Motor neuron (in vitro differentiated cells): ENCODE measurements at regions not wholly inside any gene's neighbourhood (a gene's known extent, or its start where the extent isn't known, plus 50 kb on each side); places are given as distances from the start of the nearest gene placed in this dataset.
"Not testable (repeated sequence)": the region's sequence is repeated elsewhere in the genome, so short reads cannot be mapped to it uniquely, and the experiment has no call there.

Experiments
- ATAC-seq, 8 experiments: fragments of 200-7000 bp; cut with Tn5 transposase; replicated peaks in 6 of 8; 2 replicates each; pipeline ENCODE4 v1.8.0; 2021; ENCODE audit warnings: mild to moderate bottlenecking in 8 of 8, moderate library complexity in 8 of 8
- H3K27ac ChIP-seq, 2 donors: fragments of 250-450 bp; sonication (Bioruptor Pico); 2 replicates each; pipeline ENCODE4 v1.9.0; 2021; ENCODE audit warnings: antibody characterized with exemption in 2 of 2, mild to moderate bottlenecking in 2 of 2, moderate library complexity in 1 of 2
- H3K4me1 ChIP-seq, 2 donors: fragments of 250-450 bp; sonication (Bioruptor Pico); replicated peaks in 1 of 2; 2 replicates each; pipeline ENCODE4 v1.6.1; 2021; ENCODE audit warnings: antibody characterized with exemption in 2 of 2, mild to moderate bottlenecking in 2 of 2, moderate library complexity in 1 of 2
- H3K4me3 ChIP-seq, 5 donors: fragments of 250-450 bp; sonication (Bioruptor Pico); 2 replicates each; pipeline ENCODE4 v1.9.0; 2021; ENCODE audit warnings: antibody characterized with exemption in 5 of 5, mild to moderate bottlenecking in 5 of 5, moderate library complexity in 4 of 5
- WGBS, 10 experiments: fragments of 450-650 bp; shearing (Covaris generic); methylation state at CpG; one replicate each; pipeline ENCODE4 v1.0.0; 2022; 5-methylcytosine and 5-hydroxymethylcytosine counted together
- in situ Hi-C, 9 experiments: fragments of 400-800 bp; cut with MboI; loops; one replicate each; pipeline ENCODE4 v1.15.0; 2021; ENCODE audit warnings: low sequenced_read_pairs in 9 of 9, low pct_unique_long_range_greater_than_20kb in 2 of 9; ENCODE audit not compliant: unreplicated experiment in 9 of 9

DNA sequence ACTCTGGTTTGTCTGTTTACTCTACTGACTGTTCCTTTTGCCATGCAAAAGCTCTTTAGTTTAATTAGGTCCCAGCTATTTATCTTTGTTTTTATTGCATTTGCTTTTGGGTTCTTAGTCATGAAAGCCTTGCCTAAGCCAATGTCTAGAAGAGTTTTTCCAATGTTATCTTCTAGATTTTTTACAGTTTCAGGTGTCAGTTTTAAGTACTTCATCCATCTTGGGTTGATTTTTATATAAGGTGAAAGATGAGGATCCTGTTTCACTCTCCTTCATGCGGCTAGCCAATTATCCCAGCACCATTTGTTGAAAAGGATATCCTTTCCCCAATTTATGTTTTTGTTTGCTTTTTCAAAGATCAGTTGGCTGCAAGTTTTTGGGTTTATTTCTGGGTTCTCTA lies 1100.5 kb upstream of the ALCAM start:
- 40 to 100% (median 100%) methylated on average over 1 of the region's 1 CpG; no CpG with 5 or more reads in 3 of the 10 experiments for WGBS, 10 experiments
- in situ Hi-C loops, H3K4me1 ChIP-seq, H3K27ac ChIP-seq, H3K4me3 ChIP-seq, ATAC-seq: not testable (repeated sequence)

DNA sequence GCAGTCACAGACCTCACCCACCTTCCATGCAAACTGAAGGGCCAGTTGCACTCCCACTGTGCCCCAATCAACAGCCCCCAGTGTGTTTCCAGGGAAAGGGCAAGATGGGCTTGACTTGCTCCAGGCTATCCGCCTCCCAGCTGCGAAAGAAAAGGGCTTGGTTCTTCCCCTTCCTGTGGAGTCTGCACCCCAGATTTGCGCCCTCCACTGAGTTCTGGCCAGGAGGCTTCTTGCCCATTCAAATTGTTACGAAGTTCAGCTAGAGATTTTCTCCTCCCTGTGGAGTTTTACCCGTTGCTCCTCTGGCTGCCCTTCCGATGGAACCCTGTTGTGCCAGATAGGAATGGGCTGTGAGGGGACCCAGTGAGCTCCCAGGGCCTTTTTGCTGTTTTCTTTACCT lies 1096.9 kb upstream of the ALCAM start:
- no peak overlapping the region for H3K4me3 ChIP-seq
- no peak overlapping the region for H3K27ac ChIP-seq
- in situ Hi-C loops = loop anchor here in 1 of 9 experiments (10.0 kb wide), 2 partner anchors 195 to 325 kb away; no protein-coding TSS in a partner anchor
- H3K4me1 ChIP-seq = no peaks in the 10 kb centered on the region
- no peak for ATAC-seq
- WGBS, 10 experiments = 11 to 100% (median 80%) methylated on average over 1 to 5 of the region's 6 CpGs; no CpG with 5 or more reads in 3 of the 10 experiments

DNA sequence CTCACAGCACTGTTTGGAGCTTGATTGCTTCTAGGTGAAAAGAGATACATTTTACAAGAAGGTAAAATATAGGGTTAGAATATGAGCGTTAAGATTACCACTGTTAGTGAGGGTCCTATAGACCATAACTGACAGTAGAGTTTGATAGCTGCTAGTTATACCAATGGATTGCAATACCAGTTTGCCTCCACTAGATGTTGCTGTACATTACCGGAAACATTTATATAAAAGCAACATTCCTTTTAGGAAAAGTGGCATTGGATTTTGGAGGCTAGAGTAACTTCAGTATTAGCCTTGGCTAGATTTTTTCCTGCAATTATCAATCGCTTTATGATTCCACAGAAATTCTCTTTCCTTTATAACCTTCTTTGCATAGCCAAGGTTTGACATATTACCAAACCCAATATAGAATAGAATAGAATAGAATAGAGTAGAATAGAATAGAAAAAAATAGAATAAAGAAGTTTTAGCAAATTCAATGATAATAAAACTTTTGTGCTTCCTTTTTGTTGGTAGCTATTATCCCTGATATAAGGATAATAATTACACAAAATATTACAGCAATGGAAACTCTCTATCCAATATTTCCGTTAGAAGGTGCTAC lies 1093.6 kb upstream of the ALCAM start:
- H3K4me3 ChIP-seq = no peak overlapping the region
- 19 to 85% (median 60%) methylated on average over 2 to 4 of the region's 4 CpGs; no CpG with 5 or more reads in 1 of the 10 experiments for WGBS, 10 experiments
- H3K4me1 ChIP-seq = no peaks in the 10 kb centered on the region
- in situ Hi-C loops = loop anchor here in 1 of 9 experiments (10.0 kb wide), 2 partner anchors 192 to 322 kb away; no protein-coding TSS in a partner anchor
- ATAC-seq = peak in 1 of 8 experiments; percentile 27
- no peak overlapping the region for H3K27ac ChIP-seq

DNA sequence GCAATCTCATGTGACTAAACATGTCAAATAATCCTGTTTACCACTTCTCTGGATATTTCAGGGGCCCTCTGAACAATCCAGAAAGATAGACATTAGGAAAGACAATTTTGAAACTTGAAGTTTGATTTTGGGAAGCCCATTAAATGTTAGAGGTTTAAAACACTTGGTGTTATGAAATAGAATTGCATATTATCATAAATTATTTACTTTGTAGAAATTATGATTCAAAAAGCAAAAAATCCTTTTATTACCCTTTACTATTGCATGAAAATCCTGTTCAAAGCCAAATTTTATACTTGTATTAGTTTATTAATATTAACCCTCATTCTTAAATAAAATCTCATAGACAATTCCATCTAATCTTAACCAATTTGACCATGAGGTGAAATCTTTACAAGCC lies 1091.5 kb upstream of the ALCAM start:
- ATAC-seq = no peak
- Histone ChIP-seq H3K27ac (no peak overlapping the region), H3K4me3 (no peak overlapping the region), H3K4me1 (no peaks in the 10 kb centered on the region)
- in situ Hi-C loops = loop anchor here in 1 of 9 experiments (10.0 kb wide), 2 partner anchors 190 to 320 kb away; no protein-coding TSS in a partner anchor

DNA sequence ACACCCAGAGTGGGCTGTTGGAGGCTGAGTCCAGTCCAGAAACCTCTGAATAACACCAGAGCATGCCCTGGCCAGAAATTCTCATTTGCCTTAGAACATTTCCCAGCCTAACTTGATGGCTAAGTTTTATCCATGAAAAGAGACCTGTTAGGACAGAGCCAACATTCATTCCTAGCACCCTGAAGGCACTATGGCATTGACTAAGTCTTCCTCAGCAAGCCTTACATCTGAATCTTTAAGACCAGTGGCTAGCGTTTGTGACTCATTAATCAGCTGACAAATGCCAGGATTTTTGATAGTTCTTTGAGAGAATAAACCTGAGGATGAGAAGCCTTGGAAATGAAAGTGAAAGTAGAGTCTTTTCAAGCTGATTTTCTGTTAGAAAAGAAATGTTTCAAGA lies 1087.1 kb upstream of the ALCAM start:
- in situ Hi-C loops = loop anchor here in 1 of 9 experiments (10.0 kb wide), 2 partner anchors 185 to 315 kb away; no protein-coding TSS in a partner anchor
- ATAC-seq = peak in 2 of 8 experiments; percentile 75 to 76
- no peak overlapping the region for H3K4me3 ChIP-seq
- H3K4me1 ChIP-seq = no peaks in the 10 kb centered on the region
- 0 to 100% (median 91%) methylated on average over 1 of the region's 1 CpG; no CpG with 5 or more reads in 5 of the 10 experiments for WGBS, 10 experiments
- H3K27ac ChIP-seq = no peak overlapping the region

DNA sequence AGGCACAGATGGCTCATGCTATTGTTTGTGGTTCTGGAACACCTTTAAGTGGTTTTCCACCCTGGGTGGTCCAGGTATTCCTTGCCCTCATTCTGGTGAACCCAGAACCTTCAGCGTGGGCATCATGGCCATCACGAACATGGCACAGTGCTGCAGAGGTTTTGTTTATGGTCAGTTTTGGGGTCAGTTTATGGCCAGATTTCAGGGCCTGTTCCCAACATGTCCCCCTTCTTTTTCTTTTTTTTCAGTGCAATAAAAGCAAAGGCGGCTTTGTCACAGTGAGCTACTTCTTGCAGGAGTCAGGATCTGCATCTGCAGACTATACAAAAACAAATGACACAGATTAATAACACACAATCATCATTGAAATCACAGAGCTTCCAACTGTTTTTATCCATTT lies 1085.0 kb upstream of the ALCAM start:
- no peak overlapping the region for H3K27ac ChIP-seq
- WGBS, 10 experiments = 30 to 100% (median 74%) methylated on average over 1 to 3 of the region's 3 CpGs; no CpG with 5 or more reads in 3 of the 10 experiments
- H3K4me3 ChIP-seq = no peak overlapping the region
- ATAC-seq = no peak
- in situ Hi-C loops = no loop called here
- H3K4me1 ChIP-seq = no peaks in the 10 kb centered on the region

DNA sequence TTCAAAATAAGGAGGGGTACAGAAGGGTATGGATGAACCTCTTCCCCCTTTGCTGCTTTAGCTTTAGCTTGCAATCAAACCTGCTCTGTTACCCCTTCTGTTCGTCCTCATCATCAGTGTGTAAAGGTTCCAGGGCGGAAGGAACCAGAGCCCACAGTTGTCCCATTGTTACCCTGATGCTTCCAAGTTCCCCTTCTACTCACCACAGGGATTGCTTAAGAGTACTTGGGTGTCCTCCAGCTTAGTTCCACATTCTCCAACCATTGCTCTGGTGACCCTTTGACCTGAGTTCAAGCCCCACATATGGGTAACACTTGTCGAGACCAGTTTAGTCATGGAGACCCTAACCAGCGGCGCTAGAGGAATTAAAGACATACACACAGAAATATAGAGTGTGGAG lies 1080.1 kb upstream of the ALCAM start:
- 5 to 100% (median 89%) methylated on average over 1 to 5 of the region's 5 CpGs; no CpG with 5 or more reads in 2 of the 10 experiments for WGBS, 10 experiments
- H3K4me1 ChIP-seq = no peaks in the 10 kb centered on the region
- H3K4me3 ChIP-seq = no peak overlapping the region
- no peak overlapping the region for H3K27ac ChIP-seq
- in situ Hi-C loops = no loop called here
- no peak for ATAC-seq

DNA sequence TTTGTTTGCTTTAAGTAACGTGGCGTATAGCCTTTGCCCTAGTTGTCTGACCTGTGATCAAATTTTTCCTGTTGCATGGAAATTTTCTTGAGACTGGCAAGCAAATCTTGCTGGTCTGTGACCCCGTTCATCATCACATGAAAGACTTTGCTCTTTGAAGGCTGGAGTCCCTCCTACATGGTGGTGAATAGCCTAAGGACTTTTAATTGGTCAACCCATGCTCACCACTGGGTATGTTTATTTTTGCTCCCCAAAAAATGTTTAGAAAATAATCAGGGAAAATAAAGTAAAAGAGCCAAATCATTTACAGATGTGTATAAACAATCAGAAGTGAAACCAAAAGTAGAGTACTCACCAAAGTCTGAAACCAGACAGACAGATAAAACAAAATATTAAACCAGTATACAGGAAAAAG lies 1075.3 kb upstream of the ALCAM start:
- 0 to 67% (median 42%) methylated on average over 1 to 3 of the region's 3 CpGs; no CpG with 5 or more reads in 1 of the 10 experiments for WGBS, 10 experiments
- no peaks in the 10 kb centered on the region for H3K4me1 ChIP-seq
- peak in 2 of 8 experiments; percentile 57 to 74 for ATAC-seq
- H3K4me3 ChIP-seq = no peak overlapping the region
- no peak overlapping the region for H3K27ac ChIP-seq
- in situ Hi-C loops = no loop called here

DNA sequence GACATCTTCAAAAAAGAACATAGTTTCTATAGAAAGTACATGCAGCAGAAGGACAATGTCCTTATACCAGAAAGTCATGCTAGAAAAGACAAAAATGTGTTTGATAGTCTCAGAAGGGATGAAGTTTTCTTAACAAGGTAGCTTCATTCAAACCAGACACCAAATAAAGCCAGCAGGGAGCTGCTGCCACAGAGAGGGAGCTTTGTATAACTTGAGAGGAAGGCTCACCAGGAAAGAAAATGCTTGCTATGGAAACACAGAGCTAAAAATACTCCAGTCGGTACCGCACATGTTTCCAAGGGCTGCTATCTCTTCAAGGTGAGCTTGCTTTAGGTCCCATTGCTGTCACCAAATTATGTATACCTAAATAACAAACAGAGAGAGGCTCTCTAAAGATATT lies 1074.8 kb upstream of the ALCAM start:
- ATAC-seq = peak in 3 of 8 experiments; percentile 17 to 41 (median 34)
- H3K4me1 ChIP-seq = no peaks in the 10 kb centered on the region
- in situ Hi-C loops = no loop called here
- H3K4me3 ChIP-seq = no peak overlapping the region
- no peak overlapping the region for H3K27ac ChIP-seq
- WGBS, 10 experiments = 0 to 49% (median 15%) methylated on average over 1 to 2 of the region's 2 CpGs; no CpG with 5 or more reads in 4 of the 10 experiments

DNA sequence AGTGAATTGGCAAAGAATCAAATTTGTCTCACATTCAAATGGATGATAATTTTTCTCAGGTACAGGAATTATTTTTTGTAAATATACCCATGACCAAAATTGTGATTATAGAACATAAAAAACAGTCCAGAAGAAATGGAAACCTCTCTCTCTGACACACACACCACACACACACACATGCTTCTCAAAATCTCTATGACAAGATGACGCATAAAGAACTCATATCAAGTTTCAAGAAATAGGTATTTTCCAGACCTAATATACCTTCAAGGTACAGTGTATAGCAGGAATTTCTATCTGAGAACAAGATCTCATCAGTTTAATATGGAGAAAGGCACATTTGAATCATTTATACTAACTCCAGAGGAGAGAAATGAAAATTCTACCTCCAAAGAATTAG lies 1069.1 kb upstream of the ALCAM start:
- no peak overlapping the region for H3K4me3 ChIP-seq
- peaks cover 0 to 8% of the 10 kb centered on the region in 2 donors for H3K4me1 ChIP-seq
- no peak overlapping the region for H3K27ac ChIP-seq
- 80 to 100% (median 92%) methylated on average over 1 of the region's 1 CpG; no CpG with 5 or more reads in 3 of the 10 experiments for WGBS, 10 experiments
- in situ Hi-C loops = no loop called here
- ATAC-seq = no peak

DNA sequence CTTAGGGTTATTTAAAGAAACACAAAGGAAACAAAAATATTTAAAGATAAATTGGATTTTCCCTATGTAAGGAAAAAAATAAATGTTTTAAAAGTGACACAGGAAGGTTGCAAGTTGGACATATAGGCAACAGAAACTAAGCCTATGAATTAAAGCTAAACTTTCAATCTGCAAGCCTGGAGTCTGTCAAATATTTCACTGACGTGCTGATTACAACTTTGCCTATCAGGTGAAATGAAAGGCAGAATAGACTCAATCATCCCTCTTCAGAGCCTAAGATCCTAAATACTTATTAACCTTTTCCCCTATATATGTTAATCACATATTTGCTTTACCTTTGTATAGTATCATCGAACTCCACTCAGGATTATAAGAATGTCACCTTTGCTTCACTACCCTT lies 1068.0 kb upstream of the ALCAM start:
- no peak for ATAC-seq
- Histone ChIP-seq H3K4me3 (no peak overlapping the region), H3K27ac (no peak overlapping the region), H3K4me1 (peaks cover 0 to 8% of the 10 kb centered on the region in 2 donors)
- WGBS, 10 experiments = 0 to 71% (median 38%) methylated on average over 1 to 2 of the region's 2 CpGs; no CpG with 5 or more reads in 1 of the 10 experiments
- in situ Hi-C loops = no loop called here

DNA sequence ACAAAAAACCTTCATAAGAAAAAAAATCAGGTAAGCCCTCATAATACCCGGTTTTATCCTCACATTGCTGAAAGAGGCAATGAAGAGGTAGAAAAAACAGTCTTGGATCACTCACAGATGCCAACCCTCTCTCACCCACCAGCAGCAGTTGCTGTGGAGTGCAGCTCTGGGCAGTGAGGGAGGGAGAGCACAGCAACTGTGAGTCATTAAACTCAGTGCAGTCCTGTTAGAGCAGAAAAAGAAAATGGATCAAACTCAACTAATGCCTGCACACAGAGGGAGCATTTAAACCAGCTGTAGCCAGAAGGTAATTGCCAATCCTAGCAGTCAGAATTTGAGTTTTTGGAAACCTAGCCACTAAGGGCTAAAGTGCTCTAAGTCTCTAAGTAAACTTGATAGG lies 1050.6 kb upstream of the ALCAM start:
- in situ Hi-C loops = no loop called here
- WGBS, 10 experiments = 0 to 100% (median 75%) methylated on average over 1 of the region's 1 CpG; no CpG with 5 or more reads in 5 of the 10 experiments
- H3K4me3 ChIP-seq = no peak overlapping the region
- ATAC-seq = peak in 2 of 8 experiments; percentile 21 to 43
- H3K27ac ChIP-seq = no peak overlapping the region
- no peaks in the 10 kb centered on the region for H3K4me1 ChIP-seq

DNA sequence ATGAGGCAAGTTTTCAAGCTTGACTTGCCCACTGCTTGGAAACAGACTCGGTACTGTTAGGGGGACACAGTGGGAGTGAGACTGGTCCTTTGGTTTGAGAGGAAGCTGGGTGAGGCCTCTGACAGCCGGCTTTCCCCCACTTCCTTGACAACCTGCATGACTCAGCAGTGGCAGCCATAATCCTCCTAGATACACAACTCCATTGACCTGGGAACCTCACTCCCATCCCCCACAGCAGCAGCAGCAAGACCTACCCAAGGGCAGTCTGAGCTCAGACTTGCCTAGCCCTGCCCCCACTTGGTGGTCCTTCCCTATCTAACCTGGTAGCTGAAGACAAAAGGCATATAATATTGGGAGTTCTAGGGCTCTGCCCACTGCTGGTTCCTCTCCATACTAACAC lies 1043.5 kb upstream of the ALCAM start:
- no peak overlapping the region for H3K27ac ChIP-seq
- ATAC-seq = no peak
- no peak overlapping the region for H3K4me3 ChIP-seq
- 0 to 77% methylated on average over 1 to 2 of the region's 2 CpGs; no CpG with 5 or more reads in 8 of the 10 experiments for WGBS, 10 experiments
- in situ Hi-C loops = no loop called here
- H3K4me1 ChIP-seq = no peaks in the 10 kb centered on the region

DNA sequence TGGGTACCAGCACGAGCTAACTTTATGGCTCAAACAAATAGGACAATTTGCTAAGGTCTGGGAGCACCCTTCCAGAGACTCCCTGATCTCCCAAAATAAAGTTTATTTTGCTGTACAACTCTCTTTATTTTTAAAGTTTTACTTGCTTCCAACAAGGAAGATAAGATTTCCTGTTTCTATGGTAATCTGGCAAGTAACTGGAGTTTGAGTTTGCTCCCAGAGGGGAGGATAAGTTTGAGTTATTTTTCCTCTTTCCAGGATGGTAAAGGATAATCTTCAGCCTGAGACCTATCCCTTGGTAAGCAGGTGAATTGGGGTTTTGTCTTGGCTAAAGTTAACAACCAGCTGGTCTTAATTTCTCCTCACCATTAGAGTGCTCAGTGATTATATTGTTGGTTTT lies 1019.4 kb upstream of the ALCAM start:
- Histone ChIP-seq H3K4me3 (no peak overlapping the region), H3K27ac (no peak overlapping the region), H3K4me1 (no peaks in the 10 kb centered on the region)
- ATAC-seq = no peak
- 0 to 86% (median 38%) methylated on average over 1 of the region's 1 CpG; no CpG with 5 or more reads in 5 of the 10 experiments for WGBS, 10 experiments
- in situ Hi-C loops = no loop called here
